ENCODE measurements at regions not wholly inside any gene's neighbourhood (a gene's known extent, or its start where the extent isn't known, plus 50 kb on each side); places are given as distances from the start of the nearest gene placed in this dataset.

- no peaks in the 10 kb centered on the region for H3K36me3 ChIP-seq (ENCODE audit: insufficient read depth, low read depth, low read length)
- H3K4me3 ChIP-seq (ENCODE audit: low read length): no peak overlapping the region
- no peaks in the 10 kb centered on the region for H3K9me3 ChIP-seq (ENCODE audit: insufficient read depth, low read depth, low read length)
- no peak overlapping the region for H3K27ac ChIP-seq (ENCODE audit: low read length)
- no peaks in the 10 kb centered on the region for H3K4me1 ChIP-seq (ENCODE audit: insufficient read depth, low read length)
- no peak overlapping the region for H3K9ac ChIP-seq (ENCODE audit: low read depth, low read length)
- no peaks in the 10 kb centered on the region for H3K27me3 ChIP-seq (ENCODE audit: insufficient read depth, low read length)
These were observed 208.9 kb upstream of the HDAC4 start for GRCh38 chr2:239609607-239610310.

GRCh38 chr2:239609162-239609561, 208.3 kb upstream of the HDAC4 start:
- no peak overlapping the region for H3K4me3 ChIP-seq (ENCODE audit: low read length)
- H3K4me1 ChIP-seq (ENCODE audit: insufficient read depth, low read length): no peaks in the 10 kb centered on the region
- no peaks in the 10 kb centered on the region for H3K27me3 ChIP-seq (ENCODE audit: insufficient read depth, low read length)
- no peaks in the 10 kb centered on the region for H3K36me3 ChIP-seq (ENCODE audit: insufficient read depth, low read depth, low read length)
- H3K9me3 ChIP-seq (ENCODE audit: insufficient read depth, low read depth, low read length): no peaks in the 10 kb centered on the region
- H3K27ac ChIP-seq (ENCODE audit: low read length): no peak overlapping the region
- no peak overlapping the region for H3K9ac ChIP-seq (ENCODE audit: low read depth, low read length)

- no peaks in the 10 kb centered on the region for H3K27me3 ChIP-seq (ENCODE audit: insufficient read depth, low read length)
- no peak overlapping the region for H3K9ac ChIP-seq (ENCODE audit: low read depth, low read length)
- no peaks in the 10 kb centered on the region for H3K36me3 ChIP-seq (ENCODE audit: insufficient read depth, low read depth, low read length)
- no peak overlapping the region for H3K4me3 ChIP-seq (ENCODE audit: low read length)
- H3K27ac ChIP-seq (ENCODE audit: low read length): no peak overlapping the region
- H3K9me3 ChIP-seq (ENCODE audit: insufficient read depth, low read depth, low read length): no peaks in the 10 kb centered on the region
- no peaks in the 10 kb centered on the region for H3K4me1 ChIP-seq (ENCODE audit: insufficient read depth, low read length)
These were observed 207.9 kb upstream of the HDAC4 start for GRCh38 chr2:239608723-239609122.

GRCh38 chr2:239608260-239608659, 207.4 kb upstream of the HDAC4 start:
- Histone ChIP-seq H3K27me3 (ENCODE audit: insufficient read depth, low read length) (no peaks in the 10 kb centered on the region; the same call in 1 of the 2 replicates), H3K4me1 (ENCODE audit: insufficient read depth, low read length) (no peaks in the 10 kb centered on the region), H3K4me3 (ENCODE audit: low read length) (no peak overlapping the region), H3K36me3 (ENCODE audit: insufficient read depth, low read depth, low read length) (no peaks in the 10 kb centered on the region), H3K9me3 (ENCODE audit: insufficient read depth, low read depth, low read length) (no peaks in the 10 kb centered on the region), H3K27ac (ENCODE audit: low read length) (no peak overlapping the region), H3K9ac (ENCODE audit: low read depth, low read length) (no peak overlapping the region)

GRCh38 chr2:239607517-239608191, 206.8 kb upstream of the HDAC4 start:
- no peak overlapping the region for H3K9ac ChIP-seq (ENCODE audit: low read depth, low read length)
- peaks cover 5% of the 10 kb centered on the region; the same call in 1 of the 2 replicates for H3K27me3 ChIP-seq (ENCODE audit: insufficient read depth, low read length)
- no peak overlapping the region for H3K4me3 ChIP-seq (ENCODE audit: low read length)
- no peaks in the 10 kb centered on the region for H3K9me3 ChIP-seq (ENCODE audit: insufficient read depth, low read depth, low read length)
- no peaks in the 10 kb centered on the region for H3K36me3 ChIP-seq (ENCODE audit: insufficient read depth, low read depth, low read length)
- H3K4me1 ChIP-seq (ENCODE audit: insufficient read depth, low read length): no peaks in the 10 kb centered on the region
- H3K27ac ChIP-seq (ENCODE audit: low read length): no peak overlapping the region

- Histone ChIP-seq H3K4me1 (ENCODE audit: insufficient read depth, low read length) (no peaks in the 10 kb centered on the region; the same call in 1 of the 2 replicates), H3K36me3 (ENCODE audit: insufficient read depth, low read depth, low read length) (no peaks in the 10 kb centered on the region), H3K9ac (ENCODE audit: low read depth, low read length) (no peak overlapping the region), H3K27ac (ENCODE audit: low read length) (no peak overlapping the region), H3K27me3 (ENCODE audit: insufficient read depth, low read length) (peaks cover 12% of the 10 kb centered on the region; the same call in 1 of the 2 replicates), H3K9me3 (ENCODE audit: insufficient read depth, low read depth, low read length) (no peaks in the 10 kb centered on the region), H3K4me3 (ENCODE audit: low read length) (no peak overlapping the region)
These were observed 206.1 kb upstream of the HDAC4 start for GRCh38 chr2:239606741-239607516.

GRCh38 chr2:239605976-239606375, 205.2 kb upstream of the HDAC4 start:
- Histone ChIP-seq H3K36me3 (ENCODE audit: insufficient read depth, low read depth, low read length) (no peaks in the 10 kb centered on the region), H3K4me3 (ENCODE audit: low read length) (no peak overlapping the region), H3K27ac (ENCODE audit: low read length) (no peak overlapping the region), H3K4me1 (ENCODE audit: insufficient read depth, low read length) (peaks cover 3% of the 10 kb centered on the region; the same call in 1 of the 2 replicates), H3K9ac (ENCODE audit: low read depth, low read length) (no peak overlapping the region), H3K27me3 (ENCODE audit: insufficient read depth, low read length) (peaks cover 15% of the 10 kb centered on the region; the same call in 1 of the 2 replicates), H3K9me3 (ENCODE audit: insufficient read depth, low read depth, low read length) (no peaks in the 10 kb centered on the region)

GRCh38 chr2:239605409-239605808, 204.6 kb upstream of the HDAC4 start:
- Histone ChIP-seq H3K36me3 (ENCODE audit: insufficient read depth, low read depth, low read length) (no peaks in the 10 kb centered on the region), H3K9me3 (ENCODE audit: insufficient read depth, low read depth, low read length) (no peaks in the 10 kb centered on the region), H3K4me1 (ENCODE audit: insufficient read depth, low read length) (peaks cover 3% of the 10 kb centered on the region; the same call in 1 of the 2 replicates), H3K27me3 (ENCODE audit: insufficient read depth, low read length) (peaks cover 15% of the 10 kb centered on the region; the same call in 1 of the 2 replicates), H3K9ac (ENCODE audit: low read depth, low read length) (no peak overlapping the region), H3K27ac (ENCODE audit: low read length) (no peak overlapping the region), H3K4me3 (ENCODE audit: low read length) (no peak overlapping the region)

- H3K27ac ChIP-seq (ENCODE audit: low read length): no peak overlapping the region
- no peaks in the 10 kb centered on the region for H3K36me3 ChIP-seq (ENCODE audit: insufficient read depth, low read depth, low read length)
- no peaks in the 10 kb centered on the region for H3K9me3 ChIP-seq (ENCODE audit: insufficient read depth, low read depth, low read length)
- H3K27me3 ChIP-seq (ENCODE audit: insufficient read depth, low read length): peaks cover 15% of the 10 kb centered on the region; the same call in 1 of the 2 replicates
- H3K4me1 ChIP-seq (ENCODE audit: insufficient read depth, low read length): peaks cover 3% of the 10 kb centered on the region; the same call in 1 of the 2 replicates
- H3K4me3 ChIP-seq (ENCODE audit: low read length): no peak overlapping the region
- no peak overlapping the region for H3K9ac ChIP-seq (ENCODE audit: low read depth, low read length)
These were observed 204.0 kb upstream of the HDAC4 start for GRCh38 chr2:239604861-239605260.

GRCh38 chr2:239603411-239604356, 202.9 kb upstream of the HDAC4 start:
- Histone ChIP-seq H3K27me3 (ENCODE audit: insufficient read depth, low read length) (peaks cover 15% of the 10 kb centered on the region; the same call in 1 of the 2 replicates), H3K4me1 (ENCODE audit: insufficient read depth, low read length) (peaks cover 3% of the 10 kb centered on the region; the same call in 1 of the 2 replicates), H3K27ac (ENCODE audit: low read length) (no peak overlapping the region), H3K9ac (ENCODE audit: low read depth, low read length) (no peak overlapping the region), H3K9me3 (ENCODE audit: insufficient read depth, low read depth, low read length) (no peaks in the 10 kb centered on the region), H3K36me3 (ENCODE audit: insufficient read depth, low read depth, low read length) (no peaks in the 10 kb centered on the region), H3K4me3 (ENCODE audit: low read length) (no peak overlapping the region)

All from iPS-20b (cell line).